ENCODE measurements at regions not wholly inside any gene's neighbourhood (a gene's known extent, or its start where the extent isn't known, plus 50 kb on each side); places are given as distances from the start of the nearest gene placed in this dataset.

- ATAC-seq: no peak
- H3K9me3 ChIP-seq (ENCODE audit: control insufficient read depth, insufficient read depth, low read depth, low read length): no peaks in the 10 kb centered on the region; the same call in 1 of the 2 replicates
- intact Hi-C loops (cut with micrococcal nuclease; ENCODE audit: unreplicated experiment): no loop called here
Observed at GRCh38 chr11:121793916-121794315, 322.1 kb downstream of the BLID start.

GRCh38 chr11:121793291-121793690 is 322.7 kb downstream of the BLID start:
- H3K4me3 ChIP-seq (ENCODE audit: low read depth in 2 of 2, low read length in 2 of 2): no peak overlapping the region
- POLR2A ChIA-PET: no interaction called here
- CTCF ChIA-PET: no interaction called here
- in situ Hi-C loops (cut with HindIII; ENCODE audit: low pct_unique_long_range_greater_than_20kb, low sequenced_read_pairs): no loop called here
- no peaks in the 10 kb centered on the region for H3K27me3 ChIP-seq (ENCODE audit: control insufficient read depth, insufficient read depth, low read length)
- no TSS peak for BruUV-seq (replicated peaks)
- no peak for DNase-seq (ENCODE audit: low read depth, low spot score)
- no peaks in the 10 kb centered on the region for H3K4me1 ChIP-seq (ENCODE audit: control insufficient read depth, insufficient read depth, low read length)
- ATAC-seq: no peak
- TF ChIP-seq CTCF (IDR thresholded peaks at IDR 0.05): no peak
- no peak for TF ChIP-seq POLR2AphosphoS5 (IDR thresholded peaks at IDR 0.05; ENCODE audit: low read depth, low read length)
- TF ChIP-seq REST (IDR thresholded peaks at IDR 0.05; ENCODE audit: insufficient read depth in 1 of 2, low read depth in 2 of 2, low read length in 1 of 2): no peak
- TF ChIP-seq TCF7L2 (IDR thresholded peaks at IDR 0.05; ENCODE audit: low read depth, low read length): no peak
- TF ChIP-seq SIN3A (IDR thresholded peaks at IDR 0.05; ENCODE audit: borderline replicate concordance, insufficient read depth, low read depth, low read length): no peak
- no peaks in the 10 kb centered on the region for H3K36me3 ChIP-seq (ENCODE audit: control insufficient read depth, insufficient read depth, low read length)
- H3K27ac ChIP-seq (ENCODE audit: low read length): no peak overlapping the region
- intact Hi-C loops (cut with micrococcal nuclease; ENCODE audit: unreplicated experiment): no loop called here
- no peaks in the 10 kb centered on the region for H3K9me3 ChIP-seq (ENCODE audit: control insufficient read depth, insufficient read depth, low read depth, low read length)

More at GRCh38 chr11:121793916-121794315, 322.1 kb downstream of the BLID start:
- no TSS peak for BruUV-seq (replicated peaks)
- ChIA-PET POLR2A (no interaction called here), CTCF (no interaction called here)
- Histone ChIP-seq H3K36me3 (ENCODE audit: control insufficient read depth, insufficient read depth, low read length) (no peaks in the 10 kb centered on the region), H3K27ac (ENCODE audit: low read length) (no peak overlapping the region), H3K4me3 (ENCODE audit: low read depth in 2 of 2, low read length in 2 of 2) (no peak overlapping the region), H3K4me1 (ENCODE audit: control insufficient read depth, insufficient read depth, low read length) (no peaks in the 10 kb centered on the region), H3K27me3 (ENCODE audit: control insufficient read depth, insufficient read depth, low read length) (no peaks in the 10 kb centered on the region)
- TF ChIP-seq CTCF (IDR thresholded peaks at IDR 0.05) (no peak), POLR2AphosphoS5 (IDR thresholded peaks at IDR 0.05; ENCODE audit: low read depth, low read length) (no peak), REST (IDR thresholded peaks at IDR 0.05; ENCODE audit: insufficient read depth in 1 of 2, low read depth in 2 of 2, low read length in 1 of 2) (no peak), TCF7L2 (IDR thresholded peaks at IDR 0.05; ENCODE audit: low read depth, low read length) (no peak), SIN3A (IDR thresholded peaks at IDR 0.05; ENCODE audit: borderline replicate concordance, insufficient read depth, low read depth, low read length) (no peak)
- in situ Hi-C loops (cut with HindIII; ENCODE audit: low pct_unique_long_range_greater_than_20kb, low sequenced_read_pairs): no loop called here
- DNase-seq (ENCODE audit: low read depth, low spot score): no peak

Data from Panc1 (cell line).